ENCODE measurements at regions not wholly inside any gene's neighbourhood (a gene's known extent, or its start where the extent isn't known, plus 50 kb on each side); places are given as distances from the start of the nearest gene placed in this dataset.

- no peak for TF ChIP-seq CTCF (IDR thresholded peaks at IDR 0.05)
- TF ChIP-seq POLR2A (IDR thresholded peaks at IDR 0.05) = no peak
Measured at GRCh38 chr2:203651621-203652020, 54.8 kb upstream of the CD28 start.
